OCI-LY7 (cell line): ENCODE measurements at regions not wholly inside any gene's neighbourhood (a gene's known extent, or its start where the extent isn't known, plus 50 kb on each side); places are given as distances from the start of the nearest gene placed in this dataset.

Source experiments
- EZH2phosphoT487 ChIP-seq: fragments of 200-600 bp; sonication (generic); IDR thresholded peaks from 2 replicates; pipeline ENCODE4 v1.6.1; 2018; ENCODE audit warnings: low read depth, borderline replicate concordance, mild to moderate bottlenecking, mixed run types, antibody characterized with exemption, low read length, moderate library complexity, mixed read lengths
- TF ChIP-seq, protein P1 (sequence below): fragments of 200-600 bp; sonication (generic); conservative IDR thresholded peaks from 2 replicates; pipeline ENCODE4 v1.5.1; 2014; ENCODE audit warnings: mild to moderate bottlenecking, antibody characterized with exemption, low read length, moderate library complexity, mixed read lengths

GRCh38 chr5:173481821-173482220 is 134.6 kb downstream of the BOD1 start:
- TF ChIP-seq, protein P1, sequence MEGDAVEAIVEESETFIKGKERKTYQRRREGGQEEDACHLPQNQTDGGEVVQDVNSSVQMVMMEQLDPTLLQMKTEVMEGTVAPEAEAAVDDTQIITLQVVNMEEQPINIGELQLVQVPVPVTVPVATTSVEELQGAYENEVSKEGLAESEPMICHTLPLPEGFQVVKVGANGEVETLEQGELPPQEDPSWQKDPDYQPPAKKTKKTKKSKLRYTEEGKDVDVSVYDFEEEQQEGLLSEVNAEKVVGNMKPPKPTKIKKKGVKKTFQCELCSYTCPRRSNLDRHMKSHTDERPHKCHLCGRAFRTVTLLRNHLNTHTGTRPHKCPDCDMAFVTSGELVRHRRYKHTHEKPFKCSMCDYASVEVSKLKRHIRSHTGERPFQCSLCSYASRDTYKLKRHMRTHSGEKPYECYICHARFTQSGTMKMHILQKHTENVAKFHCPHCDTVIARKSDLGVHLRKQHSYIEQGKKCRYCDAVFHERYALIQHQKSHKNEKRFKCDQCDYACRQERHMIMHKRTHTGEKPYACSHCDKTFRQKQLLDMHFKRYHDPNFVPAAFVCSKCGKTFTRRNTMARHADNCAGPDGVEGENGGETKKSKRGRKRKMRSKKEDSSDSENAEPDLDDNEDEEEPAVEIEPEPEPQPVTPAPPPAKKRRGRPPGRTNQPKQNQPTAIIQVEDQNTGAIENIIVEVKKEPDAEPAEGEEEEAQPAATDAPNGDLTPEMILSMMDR = no peak
- no peak for TF ChIP-seq EZH2phosphoT487
